HG03097 (cell line): ENCODE measurements at regions not wholly inside any gene's neighbourhood (a gene's known extent, or its start where the extent isn't known, plus 50 kb on each side); places are given as distances from the start of the nearest gene placed in this dataset.
A peak's percentile ranks its signal among the peaks of the same experiment; 100 is the strongest.

Source experiments
- ATAC-seq: cut with Tn5 transposase; IDR thresholded peaks from one replicate; pipeline ENCODE4 v1.9.1; 2021; ENCODE audit not compliant: unreplicated experiment, low FRiP score

GRCh38 chr9:1261266-1261665, 211.1 kb downstream of the DMRT2 start:
- ATAC-seq, result no peak

GRCh38 chr9:1261879-1262766, 212.0 kb downstream of the DMRT2 start:
- ATAC-seq, result no peak

- peak; percentile 68 for ATAC-seq
Observed at GRCh38 chr9:1267141-1267570, 217.0 kb downstream of the DMRT2 start.

GRCh38 chr9:1267581-1267980, 217.4 kb downstream of the DMRT2 start:
- no peak for ATAC-seq

GRCh38 chr9:1269533-1270315, 219.6 kb downstream of the DMRT2 start:
- ATAC-seq, result no peak

GRCh38 chr9:1271367-1271766, 221.2 kb downstream of the DMRT2 start:
- no peak for ATAC-seq

GRCh38 chr9:1271786-1272185, 221.6 kb downstream of the DMRT2 start:
- no peak for ATAC-seq

GRCh38 chr9:1272488-1272887, 222.3 kb downstream of the DMRT2 start:
- ATAC-seq, result no peak

- ATAC-seq, result no peak
Observed at GRCh38 chr9:1273859-1274258, 223.7 kb downstream of the DMRT2 start.

- ATAC-seq, result no peak
Observed at GRCh38 chr9:1274334-1274733, 224.2 kb downstream of the DMRT2 start.

GRCh38 chr9:1276474-1276873, 226.3 kb downstream of the DMRT2 start:
- no peak for ATAC-seq

- no peak for ATAC-seq
Observed at GRCh38 chr9:1284727-1285126, 234.6 kb downstream of the DMRT2 start.

GRCh38 chr9:1285526-1285925, 235.4 kb downstream of the DMRT2 start:
- ATAC-seq, result no peak

GRCh38 chr9:1292384-1292783, 242.2 kb downstream of the DMRT2 start:
- ATAC-seq, result no peak

- ATAC-seq, result no peak
Observed at GRCh38 chr9:1294641-1295258, 244.6 kb downstream of the DMRT2 start.

GRCh38 chr9:1296331-1296730, 246.2 kb downstream of the DMRT2 start:
- ATAC-seq, result no peak

- ATAC-seq, result no peak
Observed at GRCh38 chr9:1298046-1298445, 247.9 kb downstream of the DMRT2 start.

- ATAC-seq, result no peak
Observed at GRCh38 chr9:1300941-1301340, 250.8 kb downstream of the DMRT2 start.

GRCh38 chr9:1303932-1304331, 253.8 kb downstream of the DMRT2 start:
- ATAC-seq, result no peak

- no peak for ATAC-seq
Observed at GRCh38 chr9:1311462-1312042, 261.4 kb downstream of the DMRT2 start.

GRCh38 chr9:1319436-1319835, 269.3 kb downstream of the DMRT2 start:
- no peak for ATAC-seq
